ENCODE measurements at regions not wholly inside any gene's neighbourhood (a gene's known extent, or its start where the extent isn't known, plus 50 kb on each side); places are given as distances from the start of the nearest gene placed in this dataset.
"Not testable (repeated sequence)": the region's sequence is repeated elsewhere in the genome, so short reads cannot be mapped to it uniquely, and the experiment has no call there.

GRCh38 chr1:213779228-213779627, 208.5 kb upstream of the PROX1 start:
- DNase-seq (ENCODE audit: low read depth), result no peak

- DNase-seq (ENCODE audit: low read depth), result no peak
Measured at GRCh38 chr1:213782941-213783672, 204.7 kb upstream of the PROX1 start.

GRCh38 chr1:213783893-213784292, 203.9 kb upstream of the PROX1 start:
- DNase-seq (ENCODE audit: low read depth), result no peak

- DNase-seq (ENCODE audit: low read depth), result no peak
Measured at GRCh38 chr1:213786683-213787082, 201.1 kb upstream of the PROX1 start.

GRCh38 chr1:213790565-213790964, 197.2 kb upstream of the PROX1 start:
- DNase-seq (ENCODE audit: low read depth), result no peak

- no peak for DNase-seq (ENCODE audit: low read depth)
Measured at GRCh38 chr1:213793482-213794067, 194.2 kb upstream of the PROX1 start.

- DNase-seq (ENCODE audit: low read depth), result no peak
Measured at GRCh38 chr1:213796525-213796924, 191.2 kb upstream of the PROX1 start.

- not testable (repeated sequence) for DNase-seq (ENCODE audit: low read depth)
Measured at GRCh38 chr1:213808288-213808687, 179.5 kb upstream of the PROX1 start.

GRCh38 chr1:213817156-213817555, 170.6 kb upstream of the PROX1 start:
- no peak for DNase-seq (ENCODE audit: low read depth)

GRCh38 chr1:213820362-213821149, 167.2 kb upstream of the PROX1 start:
- DNase-seq (ENCODE audit: low read depth), result no peak

GRCh38 chr1:213821175-213821942, 166.4 kb upstream of the PROX1 start:
- DNase-seq (ENCODE audit: low read depth), result no peak

- no peak for DNase-seq (ENCODE audit: low read depth)
Measured at GRCh38 chr1:213821943-213822334, 165.8 kb upstream of the PROX1 start.

GRCh38 chr1:213826891-213827290, 160.9 kb upstream of the PROX1 start:
- DNase-seq (ENCODE audit: low read depth), result no peak

GRCh38 chr1:213828867-213829266, 158.9 kb upstream of the PROX1 start:
- no peak for DNase-seq (ENCODE audit: low read depth)

- DNase-seq (ENCODE audit: low read depth), result no peak
Measured at GRCh38 chr1:213829780-213830179, 158.0 kb upstream of the PROX1 start.

- DNase-seq (ENCODE audit: low read depth), result no peak
Measured at GRCh38 chr1:213830371-213830770, 157.4 kb upstream of the PROX1 start.

GRCh38 chr1:213840575-213840974, 147.2 kb upstream of the PROX1 start:
- no peak for DNase-seq (ENCODE audit: low read depth)

GRCh38 chr1:213844632-213845031, 143.1 kb upstream of the PROX1 start:
- DNase-seq (ENCODE audit: low read depth), result no peak

GRCh38 chr1:213852107-213852506, 135.7 kb upstream of the PROX1 start:
- no peak for DNase-seq (ENCODE audit: low read depth)

GRCh38 chr1:213858581-213858980, 129.2 kb upstream of the PROX1 start:
- DNase-seq (ENCODE audit: low read depth), result no peak

GRCh38 chr1:213861841-213862240, 125.9 kb upstream of the PROX1 start:
- DNase-seq (ENCODE audit: low read depth), result no peak

- no peak for DNase-seq (ENCODE audit: low read depth)
Measured at GRCh38 chr1:213864091-213864490, 123.7 kb upstream of the PROX1 start.

Measured in T-helper 22 cell (primary cell).